ENCODE measurements at regions not wholly inside any gene's neighbourhood (a gene's known extent, or its start where the extent isn't known, plus 50 kb on each side); places are given as distances from the start of the nearest gene placed in this dataset.

DNA sequence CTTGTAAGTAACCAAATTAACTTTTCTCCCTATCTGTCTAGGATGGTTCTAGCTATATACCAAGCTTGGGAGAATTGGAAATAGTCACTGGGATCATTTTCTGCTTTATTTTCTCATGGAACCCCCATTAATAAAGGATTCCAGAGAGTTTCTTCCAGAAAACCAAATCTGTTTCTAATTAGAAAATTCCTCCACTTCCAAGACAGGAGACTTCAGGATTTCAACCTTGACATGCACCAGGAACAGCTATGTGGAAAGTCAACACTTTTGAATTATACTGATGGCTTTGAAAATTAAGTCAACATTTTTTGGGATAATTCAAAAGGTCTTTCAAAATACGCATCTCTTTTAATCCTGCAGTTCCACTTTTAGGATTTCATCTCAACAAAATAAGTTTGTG lies 138.3 kb downstream of the MEX3B start:
- no peak overlapping the region for H3K27ac ChIP-seq
- intact Hi-C loops (cut with DNase I), result no loop called here
- no peaks in the 10 kb centered on the region for H3K36me3 ChIP-seq
- no peak overlapping the region for H3K4me3 ChIP-seq
- TF ChIP-seq POLR2A (IDR thresholded peaks at IDR 0.05), result no peak
- TF ChIP-seq, protein P1, sequence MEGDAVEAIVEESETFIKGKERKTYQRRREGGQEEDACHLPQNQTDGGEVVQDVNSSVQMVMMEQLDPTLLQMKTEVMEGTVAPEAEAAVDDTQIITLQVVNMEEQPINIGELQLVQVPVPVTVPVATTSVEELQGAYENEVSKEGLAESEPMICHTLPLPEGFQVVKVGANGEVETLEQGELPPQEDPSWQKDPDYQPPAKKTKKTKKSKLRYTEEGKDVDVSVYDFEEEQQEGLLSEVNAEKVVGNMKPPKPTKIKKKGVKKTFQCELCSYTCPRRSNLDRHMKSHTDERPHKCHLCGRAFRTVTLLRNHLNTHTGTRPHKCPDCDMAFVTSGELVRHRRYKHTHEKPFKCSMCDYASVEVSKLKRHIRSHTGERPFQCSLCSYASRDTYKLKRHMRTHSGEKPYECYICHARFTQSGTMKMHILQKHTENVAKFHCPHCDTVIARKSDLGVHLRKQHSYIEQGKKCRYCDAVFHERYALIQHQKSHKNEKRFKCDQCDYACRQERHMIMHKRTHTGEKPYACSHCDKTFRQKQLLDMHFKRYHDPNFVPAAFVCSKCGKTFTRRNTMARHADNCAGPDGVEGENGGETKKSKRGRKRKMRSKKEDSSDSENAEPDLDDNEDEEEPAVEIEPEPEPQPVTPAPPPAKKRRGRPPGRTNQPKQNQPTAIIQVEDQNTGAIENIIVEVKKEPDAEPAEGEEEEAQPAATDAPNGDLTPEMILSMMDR (IDR thresholded peaks at IDR 0.05), result no peak
- WGBS (ENCODE audit: insufficient coverage, low coverage, low lambda C conversion rate, missing lambda C conversion rate), result 85% methylated on average over 1 of the region's 1 CpG
- H3K27me3 ChIP-seq, result no peaks in the 10 kb centered on the region
- DNase-seq (no peak), ATAC-seq (no peak)
- no peaks in the 10 kb centered on the region for H3K9me3 ChIP-seq
- H3K4me1 ChIP-seq, result peaks cover 0 to 4% (median 0%) of the 10 kb centered on the region in 4 donors

DNA sequence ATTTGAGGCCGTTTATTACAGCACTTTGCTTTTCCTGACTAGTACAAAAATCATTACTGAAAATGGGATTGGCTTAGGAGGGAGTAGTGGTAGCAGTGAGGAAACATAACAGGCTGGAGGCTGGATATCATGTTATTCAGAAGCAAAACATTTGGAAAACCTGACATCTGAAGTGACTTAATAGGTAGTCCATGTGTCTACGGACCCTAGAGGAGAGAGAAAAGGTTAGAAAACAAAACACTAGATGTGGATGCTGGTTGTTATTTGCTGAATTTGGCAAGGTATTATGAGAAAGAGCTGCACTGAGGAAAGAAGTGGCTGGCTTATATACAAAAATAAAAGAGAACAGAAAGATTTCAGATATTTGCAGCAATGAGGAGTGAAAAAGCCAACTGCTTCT lies 139.9 kb downstream of the MEX3B start:
- Histone ChIP-seq H3K36me3 (no peaks in the 10 kb centered on the region), H3K27me3 (no peaks in the 10 kb centered on the region), H3K9me3 (no peaks in the 10 kb centered on the region), H3K4me3 (no peak overlapping the region), H3K4me1 (no peaks in the 10 kb centered on the region), H3K27ac (no peak overlapping the region)
- TF ChIP-seq, protein P1 (IDR thresholded peaks at IDR 0.05), result no peak
- TF ChIP-seq POLR2A (IDR thresholded peaks at IDR 0.05), result no peak
- no peak for DNase-seq
- 30% methylated on average over 2 of the region's 2 CpGs for WGBS (ENCODE audit: insufficient coverage, low coverage, low lambda C conversion rate, missing lambda C conversion rate)
- ATAC-seq, result no peak
- intact Hi-C loops (cut with DNase I), result no loop called here

DNA sequence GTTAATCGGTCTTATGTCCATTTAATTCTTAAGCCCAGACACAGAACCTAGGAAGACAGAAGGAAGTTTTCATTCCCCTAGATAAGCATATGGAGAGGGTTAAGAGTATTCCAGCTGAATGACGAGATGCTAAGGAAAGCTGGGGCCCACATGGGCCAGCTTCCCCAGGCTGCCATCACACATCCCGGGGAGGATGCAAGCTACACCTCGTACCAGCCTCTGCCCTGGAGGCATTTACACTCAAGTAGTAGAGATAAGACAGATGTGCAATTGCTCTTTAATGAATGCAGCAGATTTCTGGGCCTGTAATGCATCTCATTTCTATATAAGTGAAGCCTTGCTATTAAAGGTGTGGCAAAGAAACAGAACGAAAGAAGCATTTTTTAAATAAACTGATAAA lies 144.5 kb downstream of the MEX3B start:
- Histone ChIP-seq H3K27me3 (no peaks in the 10 kb centered on the region), H3K36me3 (no peaks in the 10 kb centered on the region), H3K4me1 (no peaks in the 10 kb centered on the region), H3K9me3 (no peaks in the 10 kb centered on the region), H3K4me3 (no peak overlapping the region), H3K27ac (no peak overlapping the region)
- DNase-seq (no peak), ATAC-seq (no peak)
- TF ChIP-seq, protein P1 (IDR thresholded peaks at IDR 0.05), result no peak
- TF ChIP-seq POLR2A (IDR thresholded peaks at IDR 0.05), result no peak
- WGBS (ENCODE audit: insufficient coverage, low coverage, low lambda C conversion rate, missing lambda C conversion rate), result 55% methylated on average over 5 of the region's 5 CpGs
- intact Hi-C loops (cut with DNase I), result no loop called here

DNA sequence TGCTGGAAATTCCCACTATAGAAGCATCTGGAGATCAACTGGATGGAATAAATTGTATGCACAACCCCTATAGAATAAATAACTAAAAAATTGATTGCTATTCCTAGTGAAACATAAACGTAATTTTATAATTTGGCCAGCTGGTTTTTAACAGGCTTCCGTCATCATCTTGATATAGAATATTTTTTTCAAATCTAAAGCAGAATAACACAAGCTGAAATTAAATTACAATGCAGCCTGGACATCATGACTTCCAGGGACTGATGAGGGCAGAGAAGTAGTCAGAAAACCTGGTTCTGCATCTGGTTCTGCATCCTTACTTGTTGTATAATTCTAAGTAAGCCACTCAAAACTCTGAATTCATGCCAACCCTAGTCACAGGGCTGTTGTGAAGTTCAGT lies 146.1 kb downstream of the MEX3B start:
- no peaks in the 10 kb centered on the region for H3K9me3 ChIP-seq
- H3K27me3 ChIP-seq, result no peaks in the 10 kb centered on the region
- no peaks in the 10 kb centered on the region for H3K4me1 ChIP-seq
- TF ChIP-seq, protein P1 (IDR thresholded peaks at IDR 0.05), result no peak
- TF ChIP-seq POLR2A (IDR thresholded peaks at IDR 0.05), result no peak
- ATAC-seq (no peak), DNase-seq (no peak)
- intact Hi-C loops (cut with DNase I), result no loop called here
- 68% methylated on average over 2 of the region's 2 CpGs for WGBS (ENCODE audit: insufficient coverage, low coverage, low lambda C conversion rate, missing lambda C conversion rate)
- H3K4me3 ChIP-seq, result no peak overlapping the region
- no peak overlapping the region for H3K27ac ChIP-seq
- no peaks in the 10 kb centered on the region for H3K36me3 ChIP-seq

DNA sequence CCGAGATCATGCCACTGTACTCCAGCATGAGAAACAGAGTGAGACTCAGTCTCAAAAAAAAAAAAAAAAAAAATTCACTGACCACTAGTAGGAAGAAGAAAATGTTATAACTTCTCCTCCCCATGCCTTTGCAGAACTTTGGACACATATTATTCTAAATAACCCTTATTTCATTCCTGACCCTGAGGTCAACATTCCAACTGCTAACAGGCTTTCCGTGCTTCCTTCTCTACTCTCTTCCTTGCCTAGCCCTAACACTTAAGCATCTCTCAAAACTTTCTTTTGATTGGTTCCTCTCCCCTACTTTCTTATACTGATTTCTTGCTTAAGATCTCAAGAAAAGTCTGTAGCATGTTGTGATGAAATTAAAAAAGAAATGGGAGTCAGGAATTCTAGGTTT lies 146.8 kb downstream of the MEX3B start:
- no peak for ATAC-seq

More for the DNA sequence above, 146.8 kb downstream of the MEX3B start:
- H3K36me3 ChIP-seq, result no peaks in the 10 kb centered on the region
- no peak overlapping the region for H3K27ac ChIP-seq
- TF ChIP-seq POLR2A (IDR thresholded peaks at IDR 0.05), result no peak
- TF ChIP-seq, protein P1 (IDR thresholded peaks at IDR 0.05), result no peak
- no peaks in the 10 kb centered on the region for H3K4me1 ChIP-seq
- H3K27me3 ChIP-seq, result no peaks in the 10 kb centered on the region
- H3K9me3 ChIP-seq, result no peaks in the 10 kb centered on the region
- no peak overlapping the region for H3K4me3 ChIP-seq
- 54% methylated on average over 2 of the region's 2 CpGs for WGBS (ENCODE audit: insufficient coverage, low coverage, low lambda C conversion rate, missing lambda C conversion rate)
- no peak for DNase-seq
- intact Hi-C loops (cut with DNase I), result no loop called here

All from right lobe of liver (tissue), 6 donors.